MM.1S (cell line): ENCODE measurements at regions not wholly inside any gene's neighbourhood (a gene's known extent, or its start where the extent isn't known, plus 50 kb on each side); places are given as distances from the start of the nearest gene placed in this dataset.

Experiments
- CTCF ChIP-seq: fragments of 300-600 bp; sonication (generic); IDR thresholded peaks from 2 replicates; pipeline ENCODE4 v1.5.1; 2016; ENCODE audit warnings: antibody characterized with exemption, low read length, mixed read lengths
- EZH2 ChIP-seq: fragments of 300-600 bp; sonication (generic); optimal IDR thresholded peaks from 2 replicates; pipeline ENCODE3; 2017; ENCODE audit warnings: low read depth, mild to moderate bottlenecking, antibody characterized with exemption, low read length, mixed read lengths
- EZH2phosphoT487 ChIP-seq: fragments of 300-600 bp; sonication (generic); IDR thresholded peaks from 2 replicates; pipeline ENCODE4 v1.6.1; 2018; ENCODE audit warnings: antibody characterized with exemption, low read length

DNA sequence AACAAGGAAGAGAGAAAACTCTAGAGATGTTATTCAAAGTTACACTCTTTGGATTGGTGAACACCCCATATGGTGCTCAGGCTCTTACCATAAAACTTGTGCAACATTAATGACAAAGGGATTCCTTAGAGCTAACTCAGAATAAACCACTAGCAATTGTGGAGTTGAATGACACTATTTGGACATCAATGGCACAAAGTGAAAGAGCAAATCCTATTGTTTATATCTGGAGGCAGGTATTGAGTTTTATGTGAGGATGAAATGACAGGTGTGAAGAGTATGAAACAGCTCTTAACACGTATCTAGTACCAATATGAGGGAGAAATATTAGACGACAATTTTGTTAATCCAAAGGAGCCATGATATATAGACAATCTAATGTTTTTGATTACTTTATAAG is 584.9 kb upstream of the PBX1 start:
- TF ChIP-seq CTCF = no peak
- no peak for TF ChIP-seq EZH2
- no peak for TF ChIP-seq EZH2phosphoT487
